LNCaP clone FGC (cell line): ENCODE measurements at regions not wholly inside any gene's neighbourhood (a gene's known extent, or its start where the extent isn't known, plus 50 kb on each side); places are given as distances from the start of the nearest gene placed in this dataset.

Source experiments
- DNase-seq: peaks from one replicate; pipeline ENCODE4 v3.0.0-alpha.2; 2011; ENCODE audit warnings: low read depth
- H3K4me3 ChIP-seq: 2 replicates; pipeline ENCODE4 v1.5.1; 2011; ENCODE audit warnings: mild to moderate bottlenecking, low read depth, low read length, control low read depth
- TF ChIP-seq, protein P1 (sequence below): IDR thresholded peaks from 2 replicates; pipeline ENCODE4 v1.5.1; 2012; ENCODE audit warnings: mild to moderate bottlenecking; ENCODE audit not compliant: control insufficient read depth, insufficient read depth; ENCODE audit errors: extremely low read depth

DNA sequence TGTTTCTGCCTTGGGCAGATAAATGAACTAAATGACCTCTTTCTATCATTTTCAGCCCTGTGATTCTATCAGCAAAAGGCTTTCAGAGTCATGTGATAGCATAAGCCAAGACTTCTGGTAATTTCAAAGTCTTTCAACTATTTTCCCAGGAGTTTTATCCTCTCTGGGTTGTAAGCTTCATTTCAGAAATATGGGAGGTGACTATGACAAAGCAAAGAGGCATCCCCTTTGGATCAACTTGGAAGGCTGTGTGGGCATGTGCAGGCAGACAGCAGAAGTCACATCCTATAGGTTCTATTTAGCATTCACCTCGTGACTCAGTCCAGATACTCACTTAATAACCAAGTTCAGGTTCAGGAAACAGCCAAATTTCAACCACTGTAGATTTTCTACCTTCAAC lies 149.0 kb upstream of the FST start:
- DNase-seq: no peak
- TF ChIP-seq, protein P1, sequence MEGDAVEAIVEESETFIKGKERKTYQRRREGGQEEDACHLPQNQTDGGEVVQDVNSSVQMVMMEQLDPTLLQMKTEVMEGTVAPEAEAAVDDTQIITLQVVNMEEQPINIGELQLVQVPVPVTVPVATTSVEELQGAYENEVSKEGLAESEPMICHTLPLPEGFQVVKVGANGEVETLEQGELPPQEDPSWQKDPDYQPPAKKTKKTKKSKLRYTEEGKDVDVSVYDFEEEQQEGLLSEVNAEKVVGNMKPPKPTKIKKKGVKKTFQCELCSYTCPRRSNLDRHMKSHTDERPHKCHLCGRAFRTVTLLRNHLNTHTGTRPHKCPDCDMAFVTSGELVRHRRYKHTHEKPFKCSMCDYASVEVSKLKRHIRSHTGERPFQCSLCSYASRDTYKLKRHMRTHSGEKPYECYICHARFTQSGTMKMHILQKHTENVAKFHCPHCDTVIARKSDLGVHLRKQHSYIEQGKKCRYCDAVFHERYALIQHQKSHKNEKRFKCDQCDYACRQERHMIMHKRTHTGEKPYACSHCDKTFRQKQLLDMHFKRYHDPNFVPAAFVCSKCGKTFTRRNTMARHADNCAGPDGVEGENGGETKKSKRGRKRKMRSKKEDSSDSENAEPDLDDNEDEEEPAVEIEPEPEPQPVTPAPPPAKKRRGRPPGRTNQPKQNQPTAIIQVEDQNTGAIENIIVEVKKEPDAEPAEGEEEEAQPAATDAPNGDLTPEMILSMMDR: no peak
- no peak overlapping the region for H3K4me3 ChIP-seq

DNA sequence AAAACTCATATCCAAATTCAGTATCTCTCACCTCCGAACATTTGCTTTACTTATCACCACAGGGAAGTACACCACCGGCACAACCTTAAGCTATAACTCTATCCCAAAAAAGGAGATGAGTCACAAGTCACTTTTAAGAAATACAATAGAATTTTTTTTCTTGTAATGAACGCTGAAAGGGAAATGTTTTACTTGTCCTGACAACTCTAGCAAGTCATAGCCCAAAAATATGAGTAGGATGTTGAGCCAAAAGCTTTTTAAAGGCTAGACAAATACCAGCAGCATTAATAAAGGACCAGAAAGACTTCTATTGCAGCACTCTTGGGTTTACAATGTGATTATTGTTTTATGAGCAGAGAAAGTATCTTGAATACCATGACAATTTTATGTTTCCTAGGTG lies 147.3 kb upstream of the FST start:
- TF ChIP-seq, protein P1: no peak

DNA sequence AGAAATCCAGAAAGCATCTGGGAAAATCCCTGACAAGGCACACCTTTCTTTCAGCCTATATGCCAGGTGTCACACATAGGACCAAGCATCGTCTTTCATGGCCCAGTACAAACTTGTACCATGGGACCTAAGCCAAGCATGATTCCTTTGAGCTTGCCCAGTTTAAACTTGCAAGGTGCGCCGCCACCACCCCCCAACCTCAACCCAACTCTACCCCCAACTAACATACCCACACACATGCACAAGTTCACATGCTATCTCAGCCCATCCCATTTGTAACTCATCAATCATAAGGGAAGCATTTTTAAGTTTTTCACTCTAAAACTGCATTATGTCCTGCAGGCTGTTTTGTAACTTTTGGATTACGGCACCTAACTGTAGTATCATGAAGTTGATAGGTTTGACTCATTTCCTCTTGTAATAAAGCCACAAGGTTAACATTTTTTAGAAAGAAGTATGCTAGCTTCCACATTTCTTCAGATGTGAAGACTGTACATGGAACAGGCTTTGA lies 145.9 kb upstream of the FST start:
- no peak overlapping the region for H3K4me3 ChIP-seq
- DNase-seq: no peak
- TF ChIP-seq, protein P1: no peak

More for the DNA sequence above, 147.3 kb upstream of the FST start:
- no peak for DNase-seq
- no peak overlapping the region for H3K4me3 ChIP-seq

DNA sequence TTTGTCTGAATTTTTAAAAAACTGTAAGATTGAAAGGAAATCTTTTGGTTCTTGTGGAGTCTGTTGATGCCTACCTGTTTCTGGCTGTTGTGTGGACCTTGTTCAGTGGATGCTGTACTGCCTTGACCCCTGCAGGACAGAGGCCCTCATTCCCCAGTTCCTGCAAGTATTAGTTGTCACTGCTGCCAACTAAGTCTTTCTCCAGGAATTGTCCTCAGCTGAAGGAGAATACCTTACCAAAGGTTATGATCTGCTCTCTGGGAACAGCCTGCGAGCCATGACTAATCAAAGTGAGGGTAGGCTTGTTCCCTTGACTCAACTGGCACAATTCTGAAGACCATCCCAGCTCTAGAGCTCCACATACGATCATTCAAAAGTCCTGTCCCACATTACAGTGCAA lies 145.3 kb upstream of the FST start:
- DNase-seq: no peak
- H3K4me3 ChIP-seq: no peak overlapping the region
- TF ChIP-seq, protein P1: peak; percentile 64

DNA sequence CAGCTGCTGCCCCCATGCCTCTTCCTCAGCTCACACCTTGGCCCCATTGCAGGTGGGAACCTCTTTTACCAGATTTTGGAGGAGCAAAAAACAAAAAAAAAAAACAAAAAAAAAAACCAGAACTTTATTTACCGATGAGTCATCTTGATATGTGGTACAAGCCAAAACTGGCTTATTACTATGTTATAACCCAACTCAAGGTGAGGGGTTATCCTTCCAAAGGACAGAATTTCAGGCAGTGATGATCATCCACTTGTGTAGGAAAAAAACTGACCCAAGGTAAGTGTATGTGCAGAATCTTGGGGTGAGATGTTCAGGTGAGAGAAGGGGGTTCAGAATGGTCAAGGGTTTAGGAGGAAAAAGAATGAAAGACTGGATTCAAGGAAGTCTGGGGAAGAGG lies 142.6 kb upstream of the FST start:
- TF ChIP-seq, protein P1: no peak
- H3K4me3 ChIP-seq: no peak overlapping the region
- no peak for DNase-seq

DNA sequence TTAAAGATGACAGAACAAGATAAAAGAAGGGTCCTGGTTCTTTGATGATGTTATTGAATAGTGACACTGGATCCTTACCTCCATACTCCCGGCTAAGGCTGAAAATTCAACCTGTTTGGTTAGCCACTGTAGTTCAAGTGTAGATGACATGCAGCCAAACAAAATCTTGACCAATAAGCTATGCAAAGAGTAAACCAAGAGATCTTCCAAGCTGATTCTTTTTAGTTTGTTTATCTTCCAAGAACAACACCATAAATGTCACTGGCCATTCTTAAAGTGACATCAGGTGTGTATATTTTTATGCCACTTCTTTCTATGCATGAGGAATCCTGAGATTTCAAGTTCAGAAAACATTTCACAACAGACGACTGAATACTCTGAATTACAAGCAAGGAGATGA lies 141.5 kb upstream of the FST start:
- H3K4me3 ChIP-seq: no peak overlapping the region
- peak; percentile 87 for DNase-seq
- TF ChIP-seq, protein P1: no peak

DNA sequence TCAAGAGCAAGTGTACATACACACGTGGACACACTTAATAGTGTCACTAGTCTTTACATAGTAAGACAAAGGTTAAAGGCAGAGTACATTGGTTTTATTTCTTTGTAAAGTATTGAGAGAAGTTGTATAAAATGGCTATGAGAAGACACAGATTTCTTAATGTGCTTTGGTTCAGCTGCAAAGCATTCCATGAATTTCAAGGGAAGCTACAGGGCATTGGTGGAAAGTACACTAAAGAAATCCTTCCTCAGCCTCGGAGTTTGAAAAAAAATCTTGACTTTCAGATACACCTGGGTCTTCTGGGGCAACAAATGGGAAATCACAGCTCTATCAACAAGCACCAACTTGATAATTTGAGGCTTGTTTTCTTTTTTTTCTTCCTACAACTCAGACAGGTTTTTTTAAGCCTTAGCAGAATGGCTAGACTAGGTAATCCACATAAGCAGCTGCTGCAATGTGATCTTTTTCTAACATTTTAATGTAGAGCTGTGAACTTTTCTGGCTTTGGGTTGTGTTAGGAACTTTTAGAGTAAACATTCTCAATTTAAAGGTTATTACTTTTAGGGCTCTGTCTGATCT lies 140.4 kb upstream of the FST start:
- TF ChIP-seq, protein P1: no peak
- no peak overlapping the region for H3K4me3 ChIP-seq
- no peak for DNase-seq
